ENCODE measurements at regions not wholly inside any gene's neighbourhood (a gene's known extent, or its start where the extent isn't known, plus 50 kb on each side); places are given as distances from the start of the nearest gene placed in this dataset.

- no peaks in the 10 kb centered on the region for H3K36me3 ChIP-seq (replicated peaks in 1 of 2; ENCODE audit: control extremely low read depth in 1 of 2, control insufficient read depth in 1 of 2, extremely low read depth in 1 of 2, insufficient read depth in 2 of 2, low read length in 1 of 2)
- Mint-ChIP-seq H3K27ac (no peak overlapping the region), H3K4me3 (no peak overlapping the region), H3K4me1 (no peaks in the 10 kb centered on the region), H3K9me3 (ENCODE audit: insufficient read depth) (no peaks in the 10 kb centered on the region), H3K27me3 (no peaks in the 10 kb centered on the region)
- H4K20me1 ChIP-seq (ENCODE audit: control insufficient read depth, insufficient read depth, low read length, poor library complexity, severe bottlenecking), result no peaks in the 10 kb centered on the region
- no peak overlapping the region for H3K9ac ChIP-seq (ENCODE audit: low read length)
- H3K79me2 ChIP-seq (ENCODE audit: control insufficient read depth, insufficient read depth, low read length), result no peaks in the 10 kb centered on the region
- ATAC-seq (ENCODE audit: low read depth) (no peak), DNase-seq (no peak)
- no peak for TF ChIP-seq EZH2 (IDR thresholded peaks at IDR 0.05; ENCODE audit: borderline replicate concordance, insufficient read depth, low read depth, low read length, poor library complexity, severe bottlenecking)
- no peak for TF ChIP-seq CTCF (IDR thresholded peaks at IDR 0.05)
- ChIA-PET POLR2A (no interaction called here), CTCF (no interaction called here)
- intact Hi-C loops (cut with micrococcal nuclease), result no loop called here
- H3K27me3 ChIP-seq (replicated peaks in 1 of 4; ENCODE audit: control extremely low read depth in 1 of 4, control insufficient read depth in 3 of 4, insufficient read depth in 4 of 4, low read length in 3 of 4), result no peaks in the 10 kb centered on the region
- no peak overlapping the region for H3K27ac ChIP-seq (ENCODE audit: low read length in 2 of 2)
- H3K4me1 ChIP-seq (ENCODE audit: control insufficient read depth in 2 of 2, insufficient read depth in 2 of 2, low read length in 2 of 2), result no peaks in the 10 kb centered on the region
- no peak overlapping the region for H2AFZ ChIP-seq (ENCODE audit: insufficient read depth, low read depth, low read length, poor library complexity, severe bottlenecking)
- WGBS (ENCODE audit: insufficient coverage), result no CpG with 5 or more reads among the region's 1 CpG
- H3K9me3 ChIP-seq (ENCODE audit: control extremely low read depth in 1 of 3, control insufficient read depth in 2 of 3, insufficient read depth in 1 of 3, low read length in 2 of 3), result no peaks in the 10 kb centered on the region
- no peak overlapping the region for H3K4me2 ChIP-seq (replicated peaks; ENCODE audit: low read depth, low read length, poor library complexity, severe bottlenecking)
- no peak overlapping the region for H3K4me3 ChIP-seq (ENCODE audit: control extremely low read depth in 1 of 5, extremely low read depth in 1 of 5, insufficient read depth in 1 of 5, low read depth in 2 of 5, low read length in 4 of 5)
These were observed 440.3 kb upstream of the ONECUT1 start for GRCh38 chr15:53230473-53230872.

- ChIA-PET POLR2A (no interaction called here), CTCF (no interaction called here)
- Histone ChIP-seq H3K4me3 (ENCODE audit: control extremely low read depth in 1 of 5, extremely low read depth in 1 of 5, insufficient read depth in 1 of 5, low read depth in 2 of 5, low read length in 4 of 5) (no peak overlapping the region), H3K4me1 (ENCODE audit: control insufficient read depth in 2 of 2, insufficient read depth in 2 of 2, low read length in 2 of 2) (no peaks in the 10 kb centered on the region), H3K27ac (ENCODE audit: low read length in 2 of 2) (no peak overlapping the region), H2AFZ (ENCODE audit: insufficient read depth, low read depth, low read length, poor library complexity, severe bottlenecking) (no peak overlapping the region), H3K9me3 (ENCODE audit: control extremely low read depth in 1 of 3, control insufficient read depth in 2 of 3, insufficient read depth in 1 of 3, low read length in 2 of 3) (no peaks in the 10 kb centered on the region), H4K20me1 (ENCODE audit: control insufficient read depth, insufficient read depth, low read length, poor library complexity, severe bottlenecking) (no peaks in the 10 kb centered on the region), H3K9ac (ENCODE audit: low read length) (no peak overlapping the region), H3K36me3 (replicated peaks in 1 of 2; ENCODE audit: control extremely low read depth in 1 of 2, control insufficient read depth in 1 of 2, extremely low read depth in 1 of 2, insufficient read depth in 2 of 2, low read length in 1 of 2) (no peaks in the 10 kb centered on the region), H3K27me3 (replicated peaks in 1 of 4; ENCODE audit: control extremely low read depth in 1 of 4, control insufficient read depth in 3 of 4, insufficient read depth in 4 of 4, low read length in 3 of 4) (no peaks in the 10 kb centered on the region), H3K79me2 (ENCODE audit: control insufficient read depth, insufficient read depth, low read length) (no peaks in the 10 kb centered on the region), H3K4me2 (replicated peaks; ENCODE audit: low read depth, low read length, poor library complexity, severe bottlenecking) (no peak overlapping the region)
- WGBS (ENCODE audit: insufficient coverage), result 71% methylated on average over 1 of the region's 2 CpGs
- intact Hi-C loops (cut with micrococcal nuclease), result no loop called here
- Mint-ChIP-seq H3K4me1 (no peaks in the 10 kb centered on the region), H3K27me3 (peaks cover 3% of the 10 kb centered on the region), H3K9me3 (ENCODE audit: insufficient read depth) (no peaks in the 10 kb centered on the region), H3K27ac (no peak overlapping the region), H3K4me3 (no peak overlapping the region)
- ATAC-seq (ENCODE audit: low read depth), result no peak
- DNase-seq, result no peak
- TF ChIP-seq EZH2 (IDR thresholded peaks at IDR 0.05; ENCODE audit: borderline replicate concordance, insufficient read depth, low read depth, low read length, poor library complexity, severe bottlenecking) (no peak), CTCF (IDR thresholded peaks at IDR 0.05) (no peak)
These were observed 436.4 kb upstream of the ONECUT1 start for GRCh38 chr15:53226559-53226958.

Measured in B cell (primary cell).